ENCODE measurements at regions not wholly inside any gene's neighbourhood (a gene's known extent, or its start where the extent isn't known, plus 50 kb on each side); places are given as distances from the start of the nearest gene placed in this dataset.

DNA sequence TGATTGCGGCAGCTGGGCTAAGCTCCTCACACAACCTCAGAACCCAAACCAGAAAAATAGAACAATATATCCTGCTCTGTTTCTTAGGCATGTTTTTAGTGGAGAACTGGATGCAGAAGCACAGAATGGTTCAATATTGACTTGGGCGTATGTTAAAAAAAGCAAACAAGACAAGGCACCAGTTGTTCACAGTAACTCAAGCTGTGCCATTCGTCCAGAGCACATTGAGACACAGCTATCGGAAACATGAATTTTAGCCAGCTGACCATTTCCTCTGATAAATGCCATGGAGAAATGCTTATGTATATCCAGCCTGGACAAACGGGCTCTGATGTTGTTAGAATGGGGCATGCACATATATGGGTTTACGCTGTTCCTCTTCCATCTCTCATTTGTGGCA lies 129.2 kb upstream of the PDZRN3 start:
- CTCF ChIA-PET: no interaction called here
- peaks cover 12% of the 10 kb centered on the region for H3K9me3 Mint-ChIP-seq (ENCODE audit: low read depth, unreplicated experiment)
- no peak for TF ChIP-seq CTCF (IDR thresholded peaks at IDR 0.05; ENCODE audit: unreplicated experiment)
- DNase-seq: no peak
- no peak overlapping the region for H3K4me3 Mint-ChIP-seq (ENCODE audit: low read depth, unreplicated experiment)
- BruUV-seq (replicated peaks): no TSS peak
- no peak overlapping the region for H3K27ac Mint-ChIP-seq (ENCODE audit: unreplicated experiment)
- no peaks in the 10 kb centered on the region for H3K27me3 Mint-ChIP-seq (ENCODE audit: unreplicated experiment)
- H3K4me1 Mint-ChIP-seq (ENCODE audit: low read depth, unreplicated experiment): no peaks in the 10 kb centered on the region
- intact Hi-C loops (cut with micrococcal nuclease; ENCODE audit: unreplicated experiment): no loop called here
- no peaks in the 10 kb centered on the region for H3K36me3 Mint-ChIP-seq (ENCODE audit: insufficient read depth, unreplicated experiment)

DNA sequence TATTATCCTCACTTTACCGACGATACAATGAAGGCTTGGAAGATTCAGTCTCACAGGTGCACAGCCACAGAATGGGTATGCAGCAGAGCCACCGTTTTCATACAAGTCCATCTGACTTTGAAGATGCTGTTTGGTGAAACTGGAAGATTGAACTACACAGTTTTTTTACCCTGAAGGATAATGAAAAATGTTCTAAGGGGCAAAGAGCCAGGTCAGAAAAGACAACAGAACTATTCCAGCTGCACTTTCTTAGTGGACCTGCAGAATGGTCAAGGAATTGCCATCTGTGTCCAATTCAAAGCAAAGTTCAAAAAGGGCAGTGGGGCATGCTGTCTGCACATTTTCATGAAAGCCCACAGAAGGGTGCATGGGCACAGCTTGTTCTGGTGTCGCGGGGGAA lies 127.6 kb upstream of the PDZRN3 start:
- Mint-ChIP-seq H3K4me3 (ENCODE audit: low read depth, unreplicated experiment) (no peak overlapping the region), H3K36me3 (ENCODE audit: insufficient read depth, unreplicated experiment) (no peaks in the 10 kb centered on the region), H3K4me1 (ENCODE audit: low read depth, unreplicated experiment) (no peaks in the 10 kb centered on the region), H3K9me3 (ENCODE audit: low read depth, unreplicated experiment) (peaks cover 9% of the 10 kb centered on the region), H3K27ac (ENCODE audit: unreplicated experiment) (no peak overlapping the region), H3K27me3 (ENCODE audit: unreplicated experiment) (no peaks in the 10 kb centered on the region)
- no peak for DNase-seq
- intact Hi-C loops (cut with micrococcal nuclease; ENCODE audit: unreplicated experiment): no loop called here
- no peak for TF ChIP-seq CTCF (IDR thresholded peaks at IDR 0.05; ENCODE audit: unreplicated experiment)
- no TSS peak for BruUV-seq (replicated peaks)
- CTCF ChIA-PET: no interaction called here

DNA sequence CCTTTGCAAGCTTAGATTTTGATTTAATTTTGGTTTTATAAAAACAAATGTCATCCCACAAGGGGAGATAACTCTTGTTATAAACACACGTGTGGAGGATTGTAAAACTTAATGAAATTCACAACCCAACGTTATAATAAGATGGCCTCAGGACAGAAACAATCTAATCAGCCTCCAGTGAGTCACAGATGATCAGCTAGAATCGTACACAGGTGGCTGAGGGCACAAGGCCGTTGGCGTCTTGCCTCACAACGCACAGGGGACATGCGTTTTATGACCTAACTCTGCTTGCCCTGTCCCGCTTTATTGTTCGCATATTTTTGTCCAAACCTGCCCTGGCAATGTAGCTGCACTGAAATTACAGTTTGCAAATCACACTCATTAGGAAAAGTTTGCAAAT lies 121.9 kb upstream of the PDZRN3 start:
- intact Hi-C loops (cut with micrococcal nuclease; ENCODE audit: unreplicated experiment): no loop called here
- no peaks in the 10 kb centered on the region for H3K4me1 Mint-ChIP-seq (ENCODE audit: low read depth, unreplicated experiment)
- no peak overlapping the region for H3K27ac Mint-ChIP-seq (ENCODE audit: unreplicated experiment)
- peaks cover 2% of the 10 kb centered on the region for H3K9me3 Mint-ChIP-seq (ENCODE audit: low read depth, unreplicated experiment)
- no TSS peak for BruUV-seq (replicated peaks)
- CTCF ChIA-PET: interaction anchor here (0.6 kb wide), 1 partner anchor 1361 kb away, joined by 3 read pairs; no protein-coding TSS in a partner anchor
- H3K36me3 Mint-ChIP-seq (ENCODE audit: insufficient read depth, unreplicated experiment): no peaks in the 10 kb centered on the region
- H3K27me3 Mint-ChIP-seq (ENCODE audit: unreplicated experiment): no peaks in the 10 kb centered on the region
- DNase-seq: no peak
- TF ChIP-seq CTCF (IDR thresholded peaks at IDR 0.05; ENCODE audit: unreplicated experiment): no peak
- no peak overlapping the region for H3K4me3 Mint-ChIP-seq (ENCODE audit: low read depth, unreplicated experiment)

- TF ChIP-seq CTCF (IDR thresholded peaks at IDR 0.05; ENCODE audit: unreplicated experiment): no peak
- intact Hi-C loops (cut with micrococcal nuclease; ENCODE audit: unreplicated experiment): no loop called here
- Mint-ChIP-seq H3K27ac (ENCODE audit: unreplicated experiment) (no peak overlapping the region), H3K27me3 (ENCODE audit: unreplicated experiment) (no peaks in the 10 kb centered on the region), H3K36me3 (ENCODE audit: insufficient read depth, unreplicated experiment) (no peaks in the 10 kb centered on the region), H3K4me1 (ENCODE audit: low read depth, unreplicated experiment) (no peaks in the 10 kb centered on the region), H3K9me3 (ENCODE audit: low read depth, unreplicated experiment) (peaks cover 5% of the 10 kb centered on the region), H3K4me3 (ENCODE audit: low read depth, unreplicated experiment) (no peak overlapping the region)
- CTCF ChIA-PET: interaction anchor here (0.6 kb wide), 1 partner anchor 26 kb away, joined by 5 read pairs; no protein-coding TSS in a partner anchor
- BruUV-seq (replicated peaks): no TSS peak
- DNase-seq: no peak
These were observed 120.9 kb upstream of the PDZRN3 start for GRCh38 chr3:73745526-73746191.

Data from Calu3 (cell line).